H1 (cell line): ENCODE measurements at regions not wholly inside any gene's neighbourhood (a gene's known extent, or its start where the extent isn't known, plus 50 kb on each side); places are given as distances from the start of the nearest gene placed in this dataset.

Experiments used
- CTCF ChIA-PET: fragments of 300-600 bp; sonication (Branson Sonifier 250); formaldehyde crosslinking; loops from one replicate; lab custom pipeline; 2021; ENCODE audit not compliant: partially characterized antibody; lab: Charles Lee
- POLR2A ChIA-PET: fragments of 300-600 bp; sonication (Branson Sonifier 250); formaldehyde crosslinking; loops from one replicate; lab custom pipeline; 2021; ENCODE audit warnings: inconsistent platforms; ENCODE audit not compliant: partially characterized antibody; lab: Charles Lee
- DNase-seq, 2 experiments: peaks; one replicate each; pipeline versions ENCODE4 v3.0.0 to v3.0.0-alpha.2; 2010 to 2022; ENCODE audit warnings: low spot score in 2 of 2, low read depth in 1 of 2, mixed read lengths in 1 of 2
- FAIRE-seq: peaks from 2 replicates; lab custom pipeline; 2011; peaks lifted over from hg19 to GRCh38; lab: Jason Lieb, UNC
- H2AFZ ChIP-seq: 2 replicates; pipeline ENCODE4 v1.8.1; 2012; ENCODE audit warnings: low read length, inconsistent platforms
- H2AK5ac ChIP-seq: 2 replicates; pipeline ENCODE4 v1.6.1; 2013; ENCODE audit warnings: low read depth, low read length
- H2BK120ac ChIP-seq: replicated peaks from 2 replicates; pipeline ENCODE3; 2013; ENCODE audit warnings: low read depth, low read length, inconsistent platforms
- H2BK12ac ChIP-seq: 2 replicates; pipeline ENCODE4 v1.6.1; 2013; ENCODE audit warnings: low read depth, low read length
- H2BK15ac ChIP-seq: 2 replicates; pipeline ENCODE4 v1.6.1; 2013; ENCODE audit warnings: low read length
- H2BK20ac ChIP-seq: 2 replicates; pipeline ENCODE4 v1.6.1; 2013; ENCODE audit warnings: low read length
- H2BK5ac ChIP-seq: 2 replicates; pipeline ENCODE4 v1.6.1; 2013; ENCODE audit warnings: low read depth, low read length
- H3K14ac ChIP-seq: 2 replicates; pipeline ENCODE4 v1.6.1; 2013; ENCODE audit warnings: inconsistent platforms; ENCODE audit not compliant: insufficient read length
- H3K18ac ChIP-seq: 2 replicates; pipeline ENCODE4 v1.6.1; 2013; ENCODE audit warnings: low read length; ENCODE audit errors: extremely low read depth
- H3K23ac ChIP-seq: 2 replicates; pipeline ENCODE4 v1.6.1; 2013; ENCODE audit warnings: inconsistent platforms; ENCODE audit not compliant: insufficient read length
- H3K23me2 ChIP-seq: 2 replicates; pipeline ENCODE4 v1.6.1; 2013; ENCODE audit warnings: low read depth, low read length
- H3K27ac ChIP-seq: 2 replicates; pipeline ENCODE4 v1.6.1; 2011; ENCODE audit warnings: low read depth, low read length, inconsistent platforms
- H3K27me3 ChIP-seq, 4 experiments: replicated peaks in 1 of 4; 1 replicate in 1 of 4; 2 replicates in 3 of 4; pipeline versions ENCODE4 v1.6.1 to v1.8.1; 2011 to 2013; ENCODE audit warnings: low read length in 3 of 4, mild to moderate bottlenecking in 3 of 4, inconsistent platforms in 2 of 4, mixed read lengths in 2 of 4, moderate library complexity in 1 of 4; ENCODE audit not compliant: control insufficient read depth in 3 of 4, insufficient read depth in 3 of 4; ENCODE audit errors: extremely low read depth in 1 of 4
- H3K36me3 ChIP-seq, 4 experiments: 2 replicates each; pipeline versions ENCODE4 v1.6.1 to v1.8.1; 2011 to 2013; ENCODE audit warnings: mild to moderate bottlenecking in 4 of 4, low read length in 3 of 4, moderate library complexity in 2 of 4, control low read depth in 1 of 4, inconsistent platforms in 1 of 4; ENCODE audit not compliant: insufficient read depth in 4 of 4, control insufficient read depth in 2 of 4
- H3K4ac ChIP-seq: replicated peaks from 2 replicates; pipeline ENCODE3; 2013; ENCODE audit warnings: low read length, low read depth, mixed read lengths, inconsistent platforms; ENCODE audit not compliant: insufficient read length
- H3K4me1 ChIP-seq, 4 experiments: replicated peaks in 1 of 4; 1 replicate in 1 of 4; 2 replicates in 3 of 4; pipeline versions ENCODE4 v1.6.1 to v1.8.1; 2011 to 2013; ENCODE audit warnings: low read length in 3 of 4, inconsistent platforms in 2 of 4, mixed read lengths in 1 of 4; ENCODE audit not compliant: insufficient read depth in 4 of 4, control insufficient read depth in 3 of 4
- H3K4me2 ChIP-seq, 2 experiments: 2 replicates each; pipeline versions ENCODE4 v1.6.1 to v1.8.1; 2011 to 2013; ENCODE audit warnings: low read depth in 2 of 2, low read length in 2 of 2, control low read depth in 1 of 2, inconsistent platforms in 1 of 2, mild to moderate bottlenecking in 1 of 2; ENCODE audit not compliant: insufficient read depth in 1 of 2
- H3K4me3 ChIP-seq, 4 experiments: fragments of 200-600, 300-600 bp in 1 of 4; sonication (generic), shearing (Covaris generic), sonication (Bioruptor Twin) in 1 of 4; 2 replicates each; pipeline versions ENCODE4 v1.5.1 to v1.8.1; 2011 to 2016; ENCODE audit warnings: low read length in 4 of 4, low read depth in 3 of 4, control low read depth in 2 of 4, inconsistent platforms in 2 of 4, mild to moderate bottlenecking in 2 of 4, mixed read lengths in 1 of 4, moderate library complexity in 1 of 4; ENCODE audit not compliant: insufficient read depth in 2 of 4; ENCODE audit errors: extremely low read depth in 1 of 4
- H3K56ac ChIP-seq: replicated peaks from 2 replicates; pipeline ENCODE3; 2013; ENCODE audit warnings: low read depth, mild to moderate bottlenecking, mixed read lengths, low read length, inconsistent platforms; ENCODE audit not compliant: insufficient read length
- H3K79me1 ChIP-seq: 2 replicates; pipeline ENCODE4 v1.6.1; 2013; ENCODE audit warnings: low read depth, low read length, control low read depth
- H3K79me2 ChIP-seq, 2 experiments: 2 replicates each; pipeline versions ENCODE4 v1.6.1 to v1.8.1; 2012 to 2013; ENCODE audit warnings: low read length in 2 of 2, mild to moderate bottlenecking in 2 of 2, inconsistent platforms in 1 of 2; ENCODE audit not compliant: insufficient read depth in 2 of 2, control insufficient read depth in 1 of 2
- H3K9ac ChIP-seq, 4 experiments: replicated peaks in 1 of 4; 1 replicate in 1 of 4; 2 replicates in 3 of 4; pipeline versions ENCODE4 v1.6.1 to v1.8.1; 2011 to 2013; ENCODE audit warnings: low read depth in 3 of 4, low read length in 3 of 4, control low read depth in 2 of 4, mild to moderate bottlenecking in 2 of 4, moderate library complexity in 2 of 4, inconsistent platforms in 1 of 4; ENCODE audit errors: extremely low read depth in 1 of 4
- H3K9me3 ChIP-seq, 2 experiments: 2 replicates each; pipeline versions ENCODE4 v1.6.1 to v1.8.1; 2012 to 2013; ENCODE audit warnings: mild to moderate bottlenecking in 2 of 2, moderate library complexity in 2 of 2, control low read depth in 1 of 2, inconsistent platforms in 1 of 2, low read depth in 1 of 2, low read length in 1 of 2, mixed read lengths in 1 of 2; ENCODE audit not compliant: insufficient read depth in 2 of 2
- H4K20me1 ChIP-seq, 2 experiments: replicated peaks in 1 of 2; 2 replicates each; pipeline versions ENCODE3 to v1.8.1; 2011 to 2013; ENCODE audit warnings: inconsistent platforms in 2 of 2, low read length in 2 of 2, mild to moderate bottlenecking in 1 of 2; ENCODE audit not compliant: insufficient read depth in 2 of 2, control insufficient read depth in 1 of 2
- H4K5ac ChIP-seq: 2 replicates; pipeline ENCODE4 v1.6.1; 2013; ENCODE audit warnings: low read length, low read depth, mixed read lengths, inconsistent platforms; ENCODE audit not compliant: insufficient read length
- H4K8ac ChIP-seq: 2 replicates; pipeline ENCODE4 v1.8.0; 2013; ENCODE audit warnings: mild to moderate bottlenecking, moderate library complexity, low read length, inconsistent platforms; ENCODE audit not compliant: insufficient read depth; ENCODE audit errors: extremely low read depth
- H4K91ac ChIP-seq: replicated peaks from 2 replicates; pipeline ENCODE3; 2013; ENCODE audit warnings: low read length, mixed read lengths, inconsistent platforms; ENCODE audit not compliant: insufficient read length
- ASH2L ChIP-seq: fragments of 200-600, 300-600 bp; sonication (generic); IDR thresholded peaks from one replicate; pipeline ENCODE4 v1.7.1; 2017; ENCODE audit warnings: low read length
- CEBPB ChIP-seq: IDR thresholded peaks from 2 replicates; pipeline ENCODE4 v1.6.1; 2012; ENCODE audit warnings: low read depth, low read length
- CHD2 ChIP-seq: IDR thresholded peaks from 2 replicates; pipeline ENCODE4 v1.6.1; 2012; ENCODE audit warnings: low read length, improper control_type of control experiment
- KDM1A ChIP-seq: fragments of 200-600, 300-600 bp; sonication (generic); IDR thresholded peaks from 2 replicates; pipeline ENCODE4 v1.7.1; 2016; ENCODE audit warnings: mild to moderate bottlenecking, low read length, borderline replicate concordance
- MAX ChIP-seq: IDR thresholded peaks from 2 replicates; pipeline ENCODE4 v1.6.1; 2012; ENCODE audit warnings: inconsistent platforms
- POLR2AphosphoS5 ChIP-seq: IDR thresholded peaks from 2 replicates; pipeline ENCODE4 v1.6.1; 2011; ENCODE audit warnings: low read depth, low read length
- RFX5 ChIP-seq: IDR thresholded peaks from 2 replicates; pipeline ENCODE4 v1.6.1; 2011; ENCODE audit warnings: low read depth, low read length, improper control_type of control experiment, borderline replicate concordance
- RNF2 ChIP-seq: fragments of 200-900, 300-1000 bp; sonication (generic); IDR thresholded peaks from 2 replicates; pipeline ENCODE4 v1.7.1; 2016; ENCODE audit warnings: borderline replicate concordance, low read depth, mild to moderate bottlenecking, antibody characterized with exemption, low read length; ENCODE audit not compliant: poor library complexity, severe bottlenecking; ENCODE audit errors: missing control alignments
- SIX5 ChIP-seq: IDR thresholded peaks from 2 replicates; pipeline ENCODE4 v1.6.1; 2011; ENCODE audit warnings: mild to moderate bottlenecking, low read depth, low read length
- SRF ChIP-seq: IDR thresholded peaks from 2 replicates; pipeline ENCODE4 v1.6.1; 2011; ENCODE audit warnings: mild to moderate bottlenecking, low read depth, low read length, moderate library complexity
- ZNF274 ChIP-seq: IDR thresholded peaks from 2 replicates; pipeline ENCODE4 v1.7.0; 2012; ENCODE audit warnings: low read length, borderline replicate concordance; ENCODE audit errors: extremely low read depth
- WGBS, 2 experiments: shearing (Covaris generic) in 1 of 2; methylation state at CpG; one replicate each; pipeline versions ENCODE4 v1.1.6 to v1.1.7; 2013 to 2015; ENCODE audit warnings: low lambda C conversion rate in 2 of 2, mixed read lengths in 2 of 2, inconsistent platforms in 1 of 2, low coverage in 1 of 2, missing lambda C conversion rate in 1 of 2; ENCODE audit not compliant: insufficient replicate concordance in 2 of 2, insufficient coverage in 1 of 2, insufficient read length in 1 of 2; ENCODE audit errors: extremely low coverage in 1 of 2, missing lambda C conversion rate in 1 of 2; 5-methylcytosine and 5-hydroxymethylcytosine counted together
- TF ChIP-seq, protein P1 (sequence below), 3 experiments: IDR thresholded peaks; 1 replicate in 2 of 3; 2 replicates in 1 of 3; pipeline versions ENCODE4 v1.5.1 to v1.6.1; 2011; ENCODE audit warnings: low read length in 3 of 3, mild to moderate bottlenecking in 3 of 3, inconsistent platforms in 2 of 3, low read depth in 1 of 3, moderate library complexity in 1 of 3; ENCODE audit not compliant: insufficient read depth in 1 of 3; ENCODE audit errors: control extremely low read depth in 1 of 3

- no peak overlapping the region for H3K56ac ChIP-seq
- H2BK15ac ChIP-seq = no peak overlapping the region
- no peak overlapping the region for H4K5ac ChIP-seq
- no peak overlapping the region for H3K4me3 ChIP-seq
- H3K23me2 ChIP-seq = no peaks in the 10 kb centered on the region
- H4K91ac ChIP-seq = no peak overlapping the region
- FAIRE-seq (no peak), DNase-seq (no peak)
- H4K8ac ChIP-seq = no peak overlapping the region
- H4K20me1 ChIP-seq = no peaks in the 10 kb centered on the region
- no peak overlapping the region for H3K4me2 ChIP-seq
- H2AFZ ChIP-seq = no peak overlapping the region
- no peak overlapping the region for H3K23ac ChIP-seq
- H2AK5ac ChIP-seq = no peak overlapping the region
- H3K79me1 ChIP-seq = no peaks in the 10 kb centered on the region
- H3K36me3 ChIP-seq = no peaks in the 10 kb centered on the region
- no peak overlapping the region for H3K9ac ChIP-seq
- no peaks in the 10 kb centered on the region for H3K9me3 ChIP-seq
- H3K27me3 ChIP-seq = no peaks in the 10 kb centered on the region; a peak in 2 of 7 replicates
- H2BK5ac ChIP-seq = no peak overlapping the region
- H3K4ac ChIP-seq = no peak overlapping the region
- H3K18ac ChIP-seq = no peak overlapping the region
- WGBS, 2 experiments = 95% methylated on average over 7 of the region's 9 CpGs; no CpG with 5 or more reads in 1 of the 2 experiments
- H2BK12ac ChIP-seq = no peak overlapping the region
- peaks cover 0 to 3% (median under 1%) of the 10 kb centered on the region in 4 experiments; a peak in 2 of 7 replicates for H3K4me1 ChIP-seq
- H3K27ac ChIP-seq = no peak overlapping the region
- H2BK20ac ChIP-seq = no peak overlapping the region
- H3K79me2 ChIP-seq = no peaks in the 10 kb centered on the region
- POLR2A ChIA-PET = no interaction called here
- H3K14ac ChIP-seq = no peak overlapping the region
- H2BK120ac ChIP-seq = no peak overlapping the region
- CTCF ChIA-PET = interaction anchor here (0.7 to 2.4 kb wide), 5 partner anchors 11 to 214 kb away, joined by 3 to 6 read pairs (median 5); no protein-coding TSS in a partner anchor
- TF ChIP-seq ZNF274 = no peak
- TF ChIP-seq, protein P1, sequence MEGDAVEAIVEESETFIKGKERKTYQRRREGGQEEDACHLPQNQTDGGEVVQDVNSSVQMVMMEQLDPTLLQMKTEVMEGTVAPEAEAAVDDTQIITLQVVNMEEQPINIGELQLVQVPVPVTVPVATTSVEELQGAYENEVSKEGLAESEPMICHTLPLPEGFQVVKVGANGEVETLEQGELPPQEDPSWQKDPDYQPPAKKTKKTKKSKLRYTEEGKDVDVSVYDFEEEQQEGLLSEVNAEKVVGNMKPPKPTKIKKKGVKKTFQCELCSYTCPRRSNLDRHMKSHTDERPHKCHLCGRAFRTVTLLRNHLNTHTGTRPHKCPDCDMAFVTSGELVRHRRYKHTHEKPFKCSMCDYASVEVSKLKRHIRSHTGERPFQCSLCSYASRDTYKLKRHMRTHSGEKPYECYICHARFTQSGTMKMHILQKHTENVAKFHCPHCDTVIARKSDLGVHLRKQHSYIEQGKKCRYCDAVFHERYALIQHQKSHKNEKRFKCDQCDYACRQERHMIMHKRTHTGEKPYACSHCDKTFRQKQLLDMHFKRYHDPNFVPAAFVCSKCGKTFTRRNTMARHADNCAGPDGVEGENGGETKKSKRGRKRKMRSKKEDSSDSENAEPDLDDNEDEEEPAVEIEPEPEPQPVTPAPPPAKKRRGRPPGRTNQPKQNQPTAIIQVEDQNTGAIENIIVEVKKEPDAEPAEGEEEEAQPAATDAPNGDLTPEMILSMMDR (IDR thresholded peaks at IDR 0.05; ENCODE audit: control extremely low read depth in 1 of 3, insufficient read depth in 1 of 3, low read depth in 1 of 3, low read length in 3 of 3) = no peak
- TF ChIP-seq SRF = no peak
- no peak for TF ChIP-seq RFX5
- TF ChIP-seq ASH2L = no peak
- TF ChIP-seq MAX = no peak
- TF ChIP-seq CHD2 = no peak
- no peak for TF ChIP-seq SIX5
- no peak for TF ChIP-seq CEBPB
- no peak for TF ChIP-seq KDM1A
- TF ChIP-seq RNF2 = no peak
- TF ChIP-seq POLR2AphosphoS5 = no peak
These were observed 81.8 kb upstream of the HPCAL1 start for GRCh38 chr2:10220902-10221391.
